Stromal cell of bone marrow (primary cell): ENCODE measurements at regions not wholly inside any gene's neighbourhood (a gene's known extent, or its start where the extent isn't known, plus 50 kb on each side); places are given as distances from the start of the nearest gene placed in this dataset.
"Not testable (repeated sequence)": the region's sequence is repeated elsewhere in the genome, so short reads cannot be mapped to it uniquely, and the experiment has no call there.

Experiments used
- DNase-seq: peaks from one replicate; pipeline ENCODE4 v3.0.0-alpha.2; 2012; ENCODE audit warnings: low read depth

GRCh38 chr3:34056951-34057390 is 258.5 kb downstream of the PDCD6IP start:
- no peak for DNase-seq

- not testable (repeated sequence) for DNase-seq
Observed at GRCh38 chr3:34060995-34061394, 262.6 kb downstream of the PDCD6IP start.

GRCh38 chr3:34065901-34066300 is 267.5 kb downstream of the PDCD6IP start:
- DNase-seq = no peak

GRCh38 chr3:34066328-34066727 is 267.9 kb downstream of the PDCD6IP start:
- DNase-seq = no peak

GRCh38 chr3:34066999-34067398 is 268.6 kb downstream of the PDCD6IP start:
- no peak for DNase-seq

GRCh38 chr3:34067536-34068051 is 269.2 kb downstream of the PDCD6IP start:
- no peak for DNase-seq

GRCh38 chr3:34068505-34068904 is 270.1 kb downstream of the PDCD6IP start:
- DNase-seq = no peak

GRCh38 chr3:34070831-34071585 is 272.6 kb downstream of the PDCD6IP start:
- DNase-seq = no peak

GRCh38 chr3:34072297-34072696 is 273.9 kb downstream of the PDCD6IP start:
- DNase-seq = no peak

- no peak for DNase-seq
Observed at GRCh38 chr3:34073111-34073510, 274.7 kb downstream of the PDCD6IP start.

- DNase-seq = no peak
Observed at GRCh38 chr3:34073961-34074360, 275.5 kb downstream of the PDCD6IP start.

GRCh38 chr3:34075975-34076374 is 277.5 kb downstream of the PDCD6IP start:
- DNase-seq = no peak

- no peak for DNase-seq
Observed at GRCh38 chr3:34077417-34078195, 279.2 kb downstream of the PDCD6IP start.

GRCh38 chr3:34078418-34078817 is 280.0 kb downstream of the PDCD6IP start:
- DNase-seq = no peak

GRCh38 chr3:34079849-34080248 is 281.4 kb downstream of the PDCD6IP start:
- DNase-seq = not testable (repeated sequence)

GRCh38 chr3:34090379-34090778 is 291.9 kb downstream of the PDCD6IP start:
- not testable (repeated sequence) for DNase-seq

- DNase-seq = no peak
Observed at GRCh38 chr3:34090876-34091275, 292.4 kb downstream of the PDCD6IP start.

GRCh38 chr3:34094280-34094679 is 295.9 kb downstream of the PDCD6IP start:
- DNase-seq = not testable (repeated sequence)

GRCh38 chr3:34102288-34102687 is 303.9 kb downstream of the PDCD6IP start:
- no peak for DNase-seq

GRCh38 chr3:34106379-34106778 is 307.9 kb downstream of the PDCD6IP start:
- DNase-seq = no peak

GRCh38 chr3:34106879-34107278 is 308.4 kb downstream of the PDCD6IP start:
- no peak for DNase-seq

GRCh38 chr3:34107669-34108068 is 309.2 kb downstream of the PDCD6IP start:
- no peak for DNase-seq

GRCh38 chr3:34109021-34109420 is 310.6 kb downstream of the PDCD6IP start:
- DNase-seq = no peak
